B cell (primary cell): ENCODE measurements at regions not wholly inside any gene's neighbourhood (a gene's known extent, or its start where the extent isn't known, plus 50 kb on each side); places are given as distances from the start of the nearest gene placed in this dataset.

ENCODE experiments used
- CTCF ChIP-seq: fragments of 200-600 bp; IDR thresholded peaks from one replicate; pipeline ENCODE4 v1.8.0; 2022; ENCODE audit warnings: antibody characterized with exemption, mild to moderate bottlenecking
- EZH2 ChIP-seq: IDR thresholded peaks from 2 replicates; pipeline ENCODE4 v1.6.1; 2012; ENCODE audit warnings: borderline replicate concordance, low read depth, mild to moderate bottlenecking, moderate library complexity, low read length; ENCODE audit not compliant: insufficient read depth, poor library complexity, severe bottlenecking

GRCh38 chr1:30171537-30172298 is 551.7 kb downstream of the MATN1 start:
- TF ChIP-seq CTCF = no peak
- TF ChIP-seq EZH2 = no peak
